ENCODE measurements at regions not wholly inside any gene's neighbourhood (a gene's known extent, or its start where the extent isn't known, plus 50 kb on each side); places are given as distances from the start of the nearest gene placed in this dataset.

- no peak for TF ChIP-seq EZH2 (IDR thresholded peaks at IDR 0.05; ENCODE audit: borderline replicate concordance)
- TF ChIP-seq CTCF (IDR thresholded peaks at IDR 0.05; ENCODE audit: poor library complexity) = no peak
These were observed 696.5 kb downstream of the CDH11 start for GRCh38 chr16:64425381-64425780.
